ENCODE measurements at regions not wholly inside any gene's neighbourhood (a gene's known extent, or its start where the extent isn't known, plus 50 kb on each side); places are given as distances from the start of the nearest gene placed in this dataset.

GRCh38 chrX:905848-906566 lies 275.4 kb downstream of the SHOX start:
- H3K27ac Mint-ChIP-seq, result no peak overlapping the region
- no peak for DNase-seq
- Histone ChIP-seq H3K27ac (ENCODE audit: low read depth in 1 of 2, low read length in 2 of 2) (no peak overlapping the region), H3K4me3 (ENCODE audit: low read length) (no peak overlapping the region), H3K36me3 (ENCODE audit: insufficient read depth, low read length) (no peaks in the 10 kb centered on the region), H3K4me1 (ENCODE audit: insufficient read depth, low read length) (no peaks in the 10 kb centered on the region), H3K9me3 (ENCODE audit: control insufficient read depth in 1 of 2, insufficient read depth in 1 of 2, low read length in 2 of 2) (peaks cover 0 to 39% of the 10 kb centered on the region in 2 experiments), H3K27me3 (ENCODE audit: control insufficient read depth in 1 of 2, insufficient read depth in 2 of 2, low read length in 2 of 2) (peaks cover 0 to 2% of the 10 kb centered on the region in 2 experiments)
- TF ChIP-seq, protein P1, sequence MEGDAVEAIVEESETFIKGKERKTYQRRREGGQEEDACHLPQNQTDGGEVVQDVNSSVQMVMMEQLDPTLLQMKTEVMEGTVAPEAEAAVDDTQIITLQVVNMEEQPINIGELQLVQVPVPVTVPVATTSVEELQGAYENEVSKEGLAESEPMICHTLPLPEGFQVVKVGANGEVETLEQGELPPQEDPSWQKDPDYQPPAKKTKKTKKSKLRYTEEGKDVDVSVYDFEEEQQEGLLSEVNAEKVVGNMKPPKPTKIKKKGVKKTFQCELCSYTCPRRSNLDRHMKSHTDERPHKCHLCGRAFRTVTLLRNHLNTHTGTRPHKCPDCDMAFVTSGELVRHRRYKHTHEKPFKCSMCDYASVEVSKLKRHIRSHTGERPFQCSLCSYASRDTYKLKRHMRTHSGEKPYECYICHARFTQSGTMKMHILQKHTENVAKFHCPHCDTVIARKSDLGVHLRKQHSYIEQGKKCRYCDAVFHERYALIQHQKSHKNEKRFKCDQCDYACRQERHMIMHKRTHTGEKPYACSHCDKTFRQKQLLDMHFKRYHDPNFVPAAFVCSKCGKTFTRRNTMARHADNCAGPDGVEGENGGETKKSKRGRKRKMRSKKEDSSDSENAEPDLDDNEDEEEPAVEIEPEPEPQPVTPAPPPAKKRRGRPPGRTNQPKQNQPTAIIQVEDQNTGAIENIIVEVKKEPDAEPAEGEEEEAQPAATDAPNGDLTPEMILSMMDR (IDR thresholded peaks at IDR 0.05), result no peak
- intact Hi-C loops (cut with DNase I, micrococcal nuclease), result no loop called here
- CTCF ChIA-PET, result no interaction called here
- no peaks in the 10 kb centered on the region for H3K36me3 Mint-ChIP-seq (ENCODE audit: low read depth)
- H3K4me1 Mint-ChIP-seq (ENCODE audit: low read depth), result no peaks in the 10 kb centered on the region
- peaks cover 4% of the 10 kb centered on the region for H3K9me3 Mint-ChIP-seq
- H3K4me3 Mint-ChIP-seq, result no peak overlapping the region
- H3K27me3 Mint-ChIP-seq, result no peaks in the 10 kb centered on the region
- POLR2A ChIA-PET, result no interaction called here
- no peak for ATAC-seq (ENCODE audit: poor library complexity)

GRCh38 chrX:903116-903515 lies 272.5 kb downstream of the SHOX start:
- Histone ChIP-seq H3K9me3 (ENCODE audit: control insufficient read depth in 1 of 2, insufficient read depth in 1 of 2, low read length in 2 of 2) (peaks cover 0 to 40% of the 10 kb centered on the region in 2 experiments), H3K36me3 (ENCODE audit: insufficient read depth, low read length) (no peaks in the 10 kb centered on the region), H3K27ac (ENCODE audit: low read depth in 1 of 2, low read length in 2 of 2) (no peak overlapping the region), H3K4me3 (ENCODE audit: low read length) (no peak overlapping the region), H3K4me1 (ENCODE audit: insufficient read depth, low read length) (no peaks in the 10 kb centered on the region), H3K27me3 (ENCODE audit: control insufficient read depth in 1 of 2, insufficient read depth in 2 of 2, low read length in 2 of 2) (peaks cover 0 to 2% of the 10 kb centered on the region in 2 experiments)
- TF ChIP-seq, protein P1 (IDR thresholded peaks at IDR 0.05), result no peak
- ChIA-PET CTCF (no interaction called here), POLR2A (no interaction called here)
- no peaks in the 10 kb centered on the region for H3K36me3 Mint-ChIP-seq (ENCODE audit: low read depth)
- ATAC-seq (ENCODE audit: poor library complexity), result no peak
- H3K9me3 Mint-ChIP-seq, result peaks cover 4% of the 10 kb centered on the region
- H3K4me1 Mint-ChIP-seq (ENCODE audit: low read depth), result no peaks in the 10 kb centered on the region
- H3K27me3 Mint-ChIP-seq, result no peaks in the 10 kb centered on the region
- H3K4me3 Mint-ChIP-seq, result no peak overlapping the region
- H3K27ac Mint-ChIP-seq, result no peak overlapping the region
- intact Hi-C loops (cut with DNase I, micrococcal nuclease), result no loop called here
- DNase-seq, result no peak

GRCh38 chrX:896256-896655 lies 265.7 kb downstream of the SHOX start:
- Histone ChIP-seq H3K4me1 (ENCODE audit: insufficient read depth, low read length) (no peaks in the 10 kb centered on the region), H3K27ac (ENCODE audit: low read depth in 1 of 2, low read length in 2 of 2) (no peak overlapping the region), H3K4me3 (ENCODE audit: low read length) (no peak overlapping the region), H3K9me3 (ENCODE audit: control insufficient read depth in 1 of 2, insufficient read depth in 1 of 2, low read length in 2 of 2) (peaks cover 7 to 14% of the 10 kb centered on the region in 2 experiments), H3K36me3 (ENCODE audit: insufficient read depth, low read length) (no peaks in the 10 kb centered on the region), H3K27me3 (ENCODE audit: control insufficient read depth in 1 of 2, insufficient read depth in 2 of 2, low read length in 2 of 2) (peaks cover 0 to 2% of the 10 kb centered on the region in 2 experiments)
- DNase-seq (no peak), ATAC-seq (ENCODE audit: poor library complexity) (no peak)
- intact Hi-C loops (cut with DNase I, micrococcal nuclease), result no loop called here
- no peaks in the 10 kb centered on the region for H3K36me3 Mint-ChIP-seq (ENCODE audit: low read depth)
- POLR2A ChIA-PET, result no interaction called here
- no peaks in the 10 kb centered on the region for H3K27me3 Mint-ChIP-seq
- no peaks in the 10 kb centered on the region for H3K4me1 Mint-ChIP-seq (ENCODE audit: low read depth)
- H3K9me3 Mint-ChIP-seq, result peaks cover 15% of the 10 kb centered on the region
- TF ChIP-seq, protein P1 (IDR thresholded peaks at IDR 0.05), result no peak
- CTCF ChIA-PET, result no interaction called here
- no peak overlapping the region for H3K4me3 Mint-ChIP-seq
- H3K27ac Mint-ChIP-seq, result no peak overlapping the region

Data from CD4-positive, alpha-beta T cell (primary cell).